Ovary (tissue), 7 donors: ENCODE measurements at regions not wholly inside any gene's neighbourhood (a gene's known extent, or its start where the extent isn't known, plus 50 kb on each side); places are given as distances from the start of the nearest gene placed in this dataset.
A peak's percentile ranks its signal among the peaks of the same experiment; 100 is the strongest.

Experiments
- DNase-seq, 5 donors: peaks; one replicate each; pipeline ENCODE4 v3.0.0-alpha.2; 2019 to 2020
- H3K27ac ChIP-seq, 2 donors: fragments of 200-600 bp; one replicate each; pipeline versions ENCODE4 v1.5.1 to v1.8.0; 2019 to 2022
- H3K27me3 ChIP-seq: fragments of 200-600 bp; one replicate; pipeline ENCODE4 v1.8.0; 2022
- H3K36me3 ChIP-seq: fragments of 200-600 bp; sonication (generic); one replicate; pipeline ENCODE4 v1.5.1; 2019
- H3K4me1 ChIP-seq: one replicate; pipeline ENCODE4 v1.8.1; 2013; ENCODE audit warnings: mild to moderate bottlenecking, moderate library complexity; ENCODE audit not compliant: insufficient read depth
- H3K4me3 ChIP-seq: fragments of 200-600 bp; sonication (generic); one replicate; pipeline ENCODE4 v1.5.1; 2017
- H3K9me3 ChIP-seq, 2 donors: fragments of 200-600 bp in 1 of 2; sonication (generic) in 1 of 2; one replicate each; pipeline versions ENCODE4 v1.5.1 to v1.8.1; 2013 to 2019; ENCODE audit warnings: mild to moderate bottlenecking in 1 of 2, moderate library complexity in 1 of 2
- EP300 ChIP-seq: sonication (generic); formaldehyde crosslinking; IDR thresholded peaks from one replicate; pipeline ENCODE4 v1.6.1; 2017; ENCODE audit warnings: antibody characterized with exemption
- POLR2A ChIP-seq: fragments of 450-650 bp; IDR thresholded peaks from one replicate; pipeline ENCODE4 v1.6.1; 2017; ENCODE audit warnings: antibody characterized with exemption, mild to moderate bottlenecking, moderate library complexity
- WGBS, 3 donors: extraction: QIAGEN DNeasy Blood & Tissue Kit in 1 of 3; methylation state at CpG; one replicate each; pipeline versions ENCODE4 v1.1.5 to v1.1.7; 2013 to 2017; 5-methylcytosine and 5-hydroxymethylcytosine counted together
- intact Hi-C, 4 donors: fragments of 100-400 bp; cut with DNase I; formaldehyde crosslinking; loops; one replicate each; pipeline versions ENCODE4 v1.11.0 to v1.15.1; 2022 to 2023
- TF ChIP-seq, protein P1 (sequence below), 3 donors: fragments of 450-650 bp in 2 of 3; fragments of 200-600 bp in 1 of 3; IDR thresholded peaks; one replicate each; pipeline versions ENCODE4 v1.5.1 to v1.8.0; 2016 to 2022; ENCODE audit warnings: antibody characterized with exemption in 3 of 3, mild to moderate bottlenecking in 1 of 3
- donor health status: DM: no; HTN: no; CAD: no; lungs with moderate emphysema.
- donor health status: DM: no; HTN: no; CAD: no.
- donor health status: Bipolar disorder and iron deficiency.
- donor health status: DM: no; HTN: no; CAD: no.
- donor health status: DM: yes; HTN: yes; CAD: no.

DNA sequence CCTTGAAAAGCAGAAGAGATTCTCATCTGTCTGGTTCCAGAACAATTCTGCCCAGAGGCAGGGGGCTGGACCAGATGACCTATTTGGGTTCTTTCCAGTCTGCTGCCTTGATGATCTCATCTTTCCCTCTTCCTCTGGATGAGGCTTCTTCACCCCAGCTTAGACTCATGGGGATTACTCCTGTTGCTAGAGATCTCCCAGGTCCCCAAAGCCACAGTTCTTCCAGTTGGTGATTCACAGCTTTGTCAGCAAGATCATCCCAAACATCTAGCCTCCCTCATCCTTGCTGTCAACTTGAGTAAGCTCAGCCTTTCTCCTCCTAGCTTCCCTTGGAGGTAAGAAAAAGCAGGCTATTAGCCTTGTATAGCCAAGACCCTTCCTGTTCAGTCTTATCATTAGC is 64.2 kb upstream of the PJA1 start:
- intact Hi-C loops = loop anchor here in 2 of 4 donors (5.0 to 10.0 kb wide), 2 partner anchors 55 to 58 kb away; no protein-coding TSS in a partner anchor
- H3K4me1 ChIP-seq = no peaks in the 10 kb centered on the region
- no peaks in the 10 kb centered on the region for H3K27me3 ChIP-seq
- H3K9me3 ChIP-seq = no peaks in the 10 kb centered on the region
- no peaks in the 10 kb centered on the region for H3K36me3 ChIP-seq
- no peak overlapping the region for H3K4me3 ChIP-seq
- H3K27ac ChIP-seq = no peak overlapping the region
- TF ChIP-seq, protein P1, sequence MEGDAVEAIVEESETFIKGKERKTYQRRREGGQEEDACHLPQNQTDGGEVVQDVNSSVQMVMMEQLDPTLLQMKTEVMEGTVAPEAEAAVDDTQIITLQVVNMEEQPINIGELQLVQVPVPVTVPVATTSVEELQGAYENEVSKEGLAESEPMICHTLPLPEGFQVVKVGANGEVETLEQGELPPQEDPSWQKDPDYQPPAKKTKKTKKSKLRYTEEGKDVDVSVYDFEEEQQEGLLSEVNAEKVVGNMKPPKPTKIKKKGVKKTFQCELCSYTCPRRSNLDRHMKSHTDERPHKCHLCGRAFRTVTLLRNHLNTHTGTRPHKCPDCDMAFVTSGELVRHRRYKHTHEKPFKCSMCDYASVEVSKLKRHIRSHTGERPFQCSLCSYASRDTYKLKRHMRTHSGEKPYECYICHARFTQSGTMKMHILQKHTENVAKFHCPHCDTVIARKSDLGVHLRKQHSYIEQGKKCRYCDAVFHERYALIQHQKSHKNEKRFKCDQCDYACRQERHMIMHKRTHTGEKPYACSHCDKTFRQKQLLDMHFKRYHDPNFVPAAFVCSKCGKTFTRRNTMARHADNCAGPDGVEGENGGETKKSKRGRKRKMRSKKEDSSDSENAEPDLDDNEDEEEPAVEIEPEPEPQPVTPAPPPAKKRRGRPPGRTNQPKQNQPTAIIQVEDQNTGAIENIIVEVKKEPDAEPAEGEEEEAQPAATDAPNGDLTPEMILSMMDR (IDR thresholded peaks at IDR 0.05) = no peak
- no peak for DNase-seq

DNA sequence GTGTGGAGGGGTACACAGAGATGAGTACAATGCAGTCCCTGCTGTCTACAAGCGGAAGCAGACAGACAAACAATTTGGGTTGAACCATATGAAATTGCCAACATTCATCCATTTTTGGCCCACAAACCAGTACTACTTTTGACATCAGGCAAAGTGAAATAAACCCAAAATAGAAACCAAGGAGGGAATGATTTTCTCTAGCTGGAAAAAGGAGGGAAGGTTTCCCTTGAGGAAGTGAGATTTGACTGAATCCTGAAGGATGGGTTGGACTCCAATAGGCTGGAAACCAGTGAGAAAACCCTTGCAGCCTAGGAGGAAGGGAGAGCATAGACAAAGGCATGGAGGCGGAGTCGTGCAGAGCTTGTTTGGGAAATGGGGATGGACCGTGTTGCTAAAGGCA is 63.5 kb upstream of the PJA1 start:
- no peaks in the 10 kb centered on the region for H3K36me3 ChIP-seq
- intact Hi-C loops = loop anchor here in 2 of 4 donors (5.0 to 10.0 kb wide), 2 partner anchors 56 to 59 kb away; no protein-coding TSS in a partner anchor
- no peak overlapping the region for H3K27ac ChIP-seq
- WGBS, 3 donors = 55 to 63% (median 62%) methylated on average over 4 of the region's 4 CpGs
- no peak for DNase-seq
- H3K4me3 ChIP-seq = no peak overlapping the region
- no peaks in the 10 kb centered on the region for H3K9me3 ChIP-seq
- no peaks in the 10 kb centered on the region for H3K27me3 ChIP-seq
- TF ChIP-seq, protein P1 (IDR thresholded peaks at IDR 0.05) = no peak
- TF ChIP-seq EP300 (no peak), POLR2A (no peak)
- no peaks in the 10 kb centered on the region for H3K4me1 ChIP-seq

DNA sequence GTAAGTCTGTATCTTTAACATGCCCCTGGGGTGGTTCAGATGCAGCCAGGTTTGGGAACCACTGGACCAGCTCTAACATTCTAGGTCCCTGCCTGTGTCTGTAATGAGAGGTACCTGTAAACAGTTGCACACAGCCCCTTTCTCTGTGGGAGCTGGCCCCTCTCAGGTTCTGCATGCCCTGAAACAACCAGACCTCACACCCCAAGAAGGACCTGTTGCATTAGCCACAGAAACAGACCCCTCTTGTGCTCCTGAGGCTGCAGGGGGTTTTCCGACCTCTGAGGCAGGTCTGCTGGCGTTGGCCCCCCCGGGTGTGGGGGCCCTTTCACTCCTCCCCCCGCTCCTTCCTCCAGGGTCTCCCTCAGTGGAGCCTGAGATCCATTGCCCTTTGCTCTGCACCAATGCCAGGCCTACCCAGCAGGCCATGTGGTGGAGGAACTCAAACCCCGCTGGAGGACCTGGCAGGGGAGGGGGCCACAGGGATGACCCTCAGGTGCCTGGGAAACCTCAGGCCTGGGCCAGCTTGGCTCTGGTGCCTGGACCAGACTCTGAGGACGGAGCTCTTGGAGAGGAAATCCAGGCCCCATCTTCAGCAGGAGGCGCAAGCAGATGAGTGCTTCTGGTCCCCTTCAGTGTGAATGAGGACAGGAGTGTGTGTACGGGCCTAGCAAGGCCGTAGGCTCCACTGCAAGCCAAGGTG is 61.4 kb upstream of the PJA1 start:
- TF ChIP-seq, protein P1 (IDR thresholded peaks at IDR 0.05) = no peak
- TF ChIP-seq EP300 (no peak), POLR2A (no peak)
- H3K27ac ChIP-seq = no peak overlapping the region
- intact Hi-C loops = loop anchor here in 2 of 4 donors (5.0 to 10.0 kb wide), 2 partner anchors 58 to 61 kb away; no protein-coding TSS in a partner anchor
- WGBS, 3 donors = 59 to 75% (median 65%) methylated on average over 9 of the region's 9 CpGs
- no peaks in the 10 kb centered on the region for H3K36me3 ChIP-seq
- H3K9me3 ChIP-seq = no peaks in the 10 kb centered on the region
- H3K4me3 ChIP-seq = no peak overlapping the region
- no peaks in the 10 kb centered on the region for H3K27me3 ChIP-seq
- no peaks in the 10 kb centered on the region for H3K4me1 ChIP-seq
- DNase-seq = no peak

DNA sequence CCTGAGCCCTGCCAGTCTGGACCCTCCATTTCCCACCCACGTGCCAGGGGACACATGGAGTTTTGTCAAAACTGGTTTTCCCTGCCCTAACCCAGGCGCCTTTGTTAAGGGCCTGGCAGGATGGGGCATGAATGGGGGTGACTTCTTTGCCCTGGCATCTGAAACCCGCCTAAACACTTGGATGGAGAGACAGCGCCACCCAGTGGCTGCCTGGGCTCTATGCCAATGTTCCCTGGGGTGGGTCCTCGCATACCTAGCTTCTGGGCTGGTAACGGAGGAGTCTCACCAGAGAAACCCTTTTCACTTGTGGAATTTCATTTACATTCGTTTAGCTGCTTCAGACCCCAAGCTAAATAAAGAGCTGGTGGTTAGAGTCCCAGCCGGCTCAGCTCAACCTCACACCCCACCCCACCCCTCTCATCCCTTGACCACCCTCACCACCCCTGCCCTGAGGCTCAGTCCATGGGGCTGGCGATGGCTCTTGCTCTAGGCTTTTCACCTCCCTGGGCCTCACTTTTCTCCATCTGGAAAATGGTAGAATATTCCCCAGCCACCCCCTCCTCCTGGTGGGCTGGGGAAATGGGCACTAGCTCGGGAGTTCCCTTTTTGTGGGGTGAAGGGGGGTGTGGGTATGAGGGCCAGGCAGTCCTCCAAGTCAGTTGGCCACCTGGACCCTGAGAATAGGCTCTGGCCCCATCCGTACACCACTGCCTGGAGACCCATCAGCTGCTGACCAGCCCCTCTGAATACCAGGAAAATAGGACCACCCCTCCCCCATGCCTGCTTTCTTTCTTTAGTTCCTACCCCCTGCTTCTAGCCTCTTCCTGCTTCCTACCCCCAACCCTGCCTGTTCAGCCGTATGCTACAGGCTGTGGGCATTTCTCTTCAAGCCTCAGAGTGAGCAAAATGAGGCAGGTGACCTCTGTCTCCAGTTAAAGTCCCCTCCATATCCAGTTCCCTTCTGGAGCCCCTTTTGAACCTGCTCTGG is 57.1 kb upstream of the PJA1 start:
- H3K27ac ChIP-seq = no peak overlapping the region
- H3K4me1 ChIP-seq = no peaks in the 10 kb centered on the region
- WGBS, 3 donors = 19 to 28% (median 26%) methylated on average over 10 to 12 of the region's 12 CpGs
- H3K27me3 ChIP-seq = no peaks in the 10 kb centered on the region
- TF ChIP-seq, protein P1 (IDR thresholded peaks at IDR 0.05) = peak; percentile 34 to 67 (median 54)
- TF ChIP-seq POLR2A = no peak
- no peak for TF ChIP-seq EP300
- H3K4me3 ChIP-seq = no peak overlapping the region
- intact Hi-C loops = loop anchor here (2.0 to 10.0 kb wide), 3 partner anchors 62 to 396 kb away; partner anchors contain the start of gene EFNB1 (in 3 of the 4)
- H3K9me3 ChIP-seq = no peaks in the 10 kb centered on the region
- no peaks in the 10 kb centered on the region for H3K36me3 ChIP-seq
- DNase-seq = peak; percentile 65 to 82 (median 80)
